Activated CD8-positive, alpha-beta memory T cell treated with anti-CD3 and anti-CD28 coated beads, Interleukin-2, amount 50 U/mL, for 48 hours (primary cell): ENCODE measurements at regions not wholly inside any gene's neighbourhood (a gene's known extent, or its start where the extent isn't known, plus 50 kb on each side); places are given as distances from the start of the nearest gene placed in this dataset.
"Not testable (repeated sequence)": the region's sequence is repeated elsewhere in the genome, so short reads cannot be mapped to it uniquely, and the experiment has no call there.

Source experiments
- DNase-seq: peaks from one replicate; pipeline ENCODE4 v3.0.0-alpha.2; 2020

DNA sequence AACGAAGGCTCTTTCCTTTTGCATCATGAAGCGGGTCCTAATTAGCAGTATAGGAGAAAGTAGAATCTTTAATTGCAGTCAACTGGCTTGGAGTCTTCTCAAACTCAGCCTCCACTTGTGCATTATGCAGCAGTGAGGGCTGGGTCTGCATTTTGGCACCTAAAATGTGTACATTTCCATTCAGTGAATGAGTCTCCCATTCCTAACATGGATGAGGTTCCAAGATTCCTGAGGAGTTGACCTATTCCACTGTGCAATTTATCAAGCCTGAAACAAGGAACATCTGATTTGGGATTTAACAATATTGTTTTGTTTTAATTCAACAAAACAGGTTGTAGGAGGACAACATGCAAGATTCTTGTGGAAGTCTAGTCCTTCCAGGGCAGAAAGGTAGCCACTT is 171.8 kb upstream of the S1PR3 start:
- no peak for DNase-seq

DNA sequence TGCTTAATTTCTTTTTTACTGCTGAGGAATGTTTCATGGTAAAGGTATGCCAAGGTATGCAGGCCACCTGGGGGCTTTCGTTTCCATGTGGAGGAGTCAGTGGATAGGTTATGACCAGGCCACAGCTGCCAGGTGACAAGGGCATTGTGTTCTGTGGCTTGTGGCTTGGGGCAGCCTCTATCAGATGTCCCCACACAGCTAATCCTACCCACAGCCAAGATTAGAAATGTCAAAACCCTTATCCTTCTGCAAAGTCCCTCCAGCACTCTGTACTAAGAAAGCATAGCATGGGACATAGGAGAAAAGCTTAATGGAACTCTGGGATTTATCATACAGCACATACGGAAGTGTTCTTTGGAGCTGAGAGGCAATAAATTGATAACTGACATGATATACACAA is 171.2 kb upstream of the S1PR3 start:
- DNase-seq = no peak

DNA sequence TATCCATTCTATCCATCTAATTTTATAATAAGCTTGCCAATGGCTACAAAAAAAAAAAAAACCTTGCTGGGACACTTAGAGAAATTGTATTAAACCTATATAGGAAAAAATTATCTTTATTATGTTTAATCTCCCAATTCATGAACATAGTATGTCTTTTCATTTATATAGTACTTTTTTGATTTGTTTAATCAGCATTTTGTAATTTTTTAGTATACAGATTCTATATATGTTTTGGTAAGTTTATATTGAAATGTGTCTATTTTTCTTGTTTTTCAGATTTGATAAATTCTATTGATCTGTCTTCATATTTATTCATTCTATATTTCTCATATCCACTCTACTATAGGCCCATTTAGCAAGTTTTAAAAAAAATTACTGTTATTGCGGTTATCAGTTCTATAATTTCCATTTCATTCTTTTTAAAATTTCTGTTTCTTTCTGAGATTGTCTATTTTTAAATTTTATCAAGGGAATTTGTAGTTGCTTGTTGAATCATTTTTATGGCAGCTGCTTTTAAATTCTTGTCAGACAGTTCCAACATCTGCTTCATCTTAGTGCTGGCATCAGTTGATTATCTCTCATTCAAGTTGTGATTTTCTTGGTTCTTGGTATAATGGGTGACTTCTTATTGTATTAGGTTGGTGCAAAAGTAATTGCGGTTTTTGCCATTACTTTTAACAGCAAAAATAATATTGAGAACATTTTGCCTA is 170.1 kb upstream of the S1PR3 start:
- DNase-seq = no peak

GRCh38 chr9:88821746-88822106 is 169.5 kb upstream of the S1PR3 start:
- no peak for DNase-seq

DNA sequence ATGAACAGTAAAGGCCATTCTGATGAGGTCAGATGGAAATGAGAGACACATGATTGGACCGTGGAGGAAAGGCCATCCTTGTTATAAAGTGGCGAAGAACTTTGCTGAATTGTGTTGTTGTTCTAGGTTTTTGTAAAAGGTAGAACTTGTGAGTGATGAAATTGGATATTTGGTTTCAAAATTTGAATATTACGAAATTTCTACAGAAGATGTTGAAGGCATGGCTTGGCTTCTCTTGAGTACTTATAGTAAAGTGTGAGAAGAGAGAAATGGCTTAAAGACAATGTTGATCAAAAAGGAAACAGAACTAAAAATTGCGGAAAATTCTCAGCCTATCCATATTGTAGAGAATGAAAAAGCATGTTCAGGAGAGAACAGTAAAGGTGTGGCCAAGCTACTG is 166.6 kb upstream of the S1PR3 start:
- DNase-seq = no peak

DNA sequence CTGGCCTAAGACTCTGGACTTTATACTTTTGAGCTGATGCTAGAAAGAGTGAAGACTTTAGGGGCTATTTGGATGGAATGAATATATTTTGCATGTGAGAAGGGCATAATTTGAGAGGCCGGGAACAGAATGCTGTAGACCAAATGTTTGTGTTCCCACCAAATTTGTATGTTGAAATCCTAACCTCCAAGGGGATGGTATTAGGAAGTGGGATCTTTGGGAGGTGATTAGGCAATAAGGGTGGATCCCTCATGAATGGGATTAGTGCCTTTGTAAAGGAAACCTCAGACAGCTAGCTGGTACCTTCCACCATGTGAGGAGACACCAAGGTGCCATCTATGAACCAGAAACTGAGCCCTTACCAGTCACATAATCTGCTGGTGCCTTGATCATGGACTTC is 165.1 kb upstream of the S1PR3 start:
- no peak for DNase-seq

- no peak for DNase-seq
These were observed 164.5 kb upstream of the S1PR3 start for GRCh38 chr9:88826771-88827181.

DNA sequence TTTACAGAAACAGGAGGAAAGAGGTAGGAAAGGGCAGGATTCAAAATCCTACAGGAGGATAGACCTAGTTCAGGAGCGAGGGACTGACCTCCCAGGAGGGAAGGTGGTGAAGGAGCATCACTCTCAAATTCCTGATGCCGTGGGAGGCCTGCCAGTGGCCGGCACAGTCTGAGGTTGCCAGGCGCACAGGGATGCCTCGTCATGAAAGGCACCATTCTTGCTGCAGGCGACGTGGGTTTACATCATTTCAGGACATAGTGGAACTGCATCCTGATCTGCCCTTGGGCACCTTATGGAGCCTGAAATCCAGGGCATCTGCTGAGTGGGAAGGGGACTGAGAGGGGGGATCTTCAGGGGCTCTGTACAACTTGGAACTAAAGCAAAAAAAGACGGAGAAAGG is 163.2 kb upstream of the S1PR3 start:
- DNase-seq = no peak

GRCh38 chr9:88828492-88828974 is 162.7 kb upstream of the S1PR3 start:
- DNase-seq = no peak

DNA sequence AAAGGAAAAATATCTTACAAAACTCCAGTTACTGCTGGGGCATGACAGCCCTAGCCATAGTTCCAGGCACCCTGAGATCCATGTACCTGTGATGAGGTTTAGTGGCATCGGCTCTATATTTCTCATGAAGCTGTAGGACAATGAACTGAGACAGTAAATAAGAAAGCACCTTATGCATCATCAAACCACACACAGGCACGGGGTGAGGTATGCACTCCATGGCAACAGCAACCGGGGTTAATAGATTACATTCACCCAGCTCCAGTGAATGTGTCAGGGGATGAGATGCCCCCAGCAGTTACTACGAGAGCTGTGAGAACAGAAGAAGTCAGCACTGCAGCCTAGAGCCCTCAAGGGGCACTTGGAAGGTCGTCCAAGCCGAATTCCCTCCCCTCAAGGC is 162.0 kb upstream of the S1PR3 start:
- no peak for DNase-seq

DNA sequence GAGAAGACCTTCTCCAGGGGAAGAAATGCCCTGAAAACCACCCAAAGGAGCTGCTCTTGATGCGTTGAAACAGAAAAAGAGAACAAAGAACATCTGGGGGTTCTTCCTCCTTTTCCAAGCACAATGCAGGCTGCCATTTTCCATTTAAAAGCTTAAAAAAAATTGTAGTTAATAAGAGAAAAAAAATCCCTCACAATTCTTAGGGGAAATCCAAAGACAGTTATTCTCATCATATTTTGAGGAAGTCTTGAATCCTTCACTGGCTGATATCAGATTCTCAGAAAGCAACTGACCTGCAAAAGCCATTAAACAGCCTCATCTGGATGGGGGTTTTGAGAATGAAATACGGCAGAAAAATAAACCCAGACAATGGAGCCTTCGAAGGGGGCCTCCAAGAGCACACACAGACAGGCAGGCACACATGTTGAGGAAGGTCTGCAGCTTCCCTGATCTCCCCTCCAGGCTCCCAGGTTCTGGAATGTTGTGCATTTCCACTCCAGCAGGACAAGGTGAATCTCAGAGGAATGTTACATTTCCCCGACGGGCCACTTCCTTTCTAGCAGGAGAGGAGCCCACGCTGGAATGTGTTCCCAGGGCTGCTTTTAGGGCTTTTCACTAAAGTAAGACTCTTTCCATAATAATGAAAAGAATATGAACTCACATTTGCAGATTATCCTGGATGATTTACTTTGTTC is 159.4 kb upstream of the S1PR3 start:
- no peak for DNase-seq

DNA sequence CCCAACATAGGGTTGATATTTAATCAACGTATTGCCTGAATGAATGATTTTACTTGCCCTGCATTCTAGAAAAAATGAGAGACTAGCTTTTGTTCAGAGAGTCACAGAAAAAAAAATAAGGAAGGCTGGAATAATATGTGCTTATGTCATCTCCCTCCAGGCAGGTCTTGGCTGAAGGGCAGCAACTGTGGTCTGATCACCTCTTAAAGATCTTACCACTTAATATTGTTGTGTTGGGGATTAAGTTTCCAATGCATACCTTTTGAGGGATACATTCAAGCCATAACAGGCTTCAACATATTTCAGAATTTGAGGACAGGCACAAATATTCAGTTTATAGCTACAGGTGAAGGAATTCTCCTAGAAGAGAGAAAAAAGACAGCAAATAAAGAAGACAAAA is 157.3 kb upstream of the S1PR3 start:
- no peak for DNase-seq

GRCh38 chr9:88835038-88835466 is 156.2 kb upstream of the S1PR3 start:
- no peak for DNase-seq

DNA sequence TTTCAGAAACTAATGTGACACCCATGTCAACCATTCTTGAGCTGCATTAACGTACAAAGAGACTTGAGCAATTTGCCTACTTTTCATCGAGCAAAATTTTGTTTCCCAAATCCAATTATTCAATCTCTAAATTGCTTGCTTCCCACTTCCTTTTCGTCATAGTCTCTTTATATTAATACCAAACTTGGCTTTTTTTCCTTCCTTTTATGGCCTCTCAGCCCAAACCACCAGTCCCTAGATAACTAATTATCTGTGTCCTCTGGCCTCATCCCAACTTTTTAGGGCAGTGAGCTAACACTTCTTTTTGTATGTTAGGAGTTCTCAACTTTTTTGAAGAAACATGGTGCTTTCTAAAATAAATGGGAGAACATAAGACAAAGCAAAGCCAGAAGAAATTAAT is 155.5 kb upstream of the S1PR3 start:
- no peak for DNase-seq

DNA sequence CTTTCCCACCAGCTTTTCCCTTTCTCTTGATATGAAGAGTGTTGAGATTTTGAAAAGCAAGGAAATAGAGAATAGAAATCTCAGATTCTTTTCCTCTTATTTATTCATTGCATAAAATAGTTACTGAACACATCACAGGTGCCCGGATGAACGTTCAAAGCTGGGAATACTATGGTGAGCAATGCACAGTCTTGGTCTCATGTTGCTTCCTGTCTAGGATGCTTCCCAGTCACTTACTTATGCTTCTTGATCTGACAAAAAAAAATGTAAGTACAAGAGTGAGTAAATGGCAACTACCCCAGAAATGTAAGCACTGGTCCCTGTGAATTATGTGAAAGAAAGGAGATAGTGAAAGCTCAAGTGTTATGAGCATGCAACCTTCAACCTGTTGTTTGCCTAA is 153.5 kb upstream of the S1PR3 start:
- no peak for DNase-seq

- DNase-seq = not testable (repeated sequence)
These were observed 141.4 kb upstream of the S1PR3 start for GRCh38 chr9:88849878-88850277.

- no peak for DNase-seq
These were observed 138.5 kb upstream of the S1PR3 start for GRCh38 chr9:88852794-88853193.

DNA sequence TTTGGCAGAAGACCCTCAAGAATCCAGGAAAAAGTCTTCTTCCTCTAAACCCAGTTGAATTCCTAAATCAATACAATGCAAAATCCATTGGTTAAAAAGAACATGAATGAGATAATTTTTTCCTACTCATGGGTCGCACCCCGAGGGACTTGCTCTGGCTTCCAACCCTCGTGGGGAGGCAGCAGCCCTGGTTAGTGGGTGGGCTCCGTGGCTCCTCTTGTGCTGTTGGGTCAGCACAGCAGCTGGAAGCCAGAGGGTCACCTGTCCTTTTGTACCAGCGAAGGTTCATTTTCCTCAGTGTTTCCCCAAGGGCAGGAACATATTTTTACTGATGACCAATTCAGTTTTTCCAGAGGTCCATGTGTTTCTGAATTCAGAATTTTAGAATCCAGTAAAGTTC is 120.6 kb upstream of the S1PR3 start:
- no peak for DNase-seq

DNA sequence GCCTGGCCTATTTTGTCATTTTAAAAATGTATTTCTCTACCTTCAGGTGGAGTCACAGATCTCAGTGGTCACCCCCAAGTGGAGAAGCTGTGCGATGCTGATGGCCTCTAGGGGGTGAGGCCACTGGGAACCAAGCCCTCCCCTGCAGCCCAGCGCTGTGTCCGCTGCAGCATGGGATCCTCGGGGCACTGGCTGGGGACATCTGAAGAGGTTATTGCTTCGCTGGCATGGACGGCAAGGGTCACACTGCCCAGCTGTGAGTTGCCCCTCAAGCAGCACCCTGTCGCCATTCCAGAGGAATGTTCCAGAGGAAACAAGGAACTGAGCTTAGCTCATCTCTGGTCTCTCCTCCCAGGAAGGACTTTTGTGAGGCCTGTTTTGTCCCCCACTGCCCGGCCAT is 119.6 kb upstream of the S1PR3 start:
- DNase-seq = no peak

GRCh38 chr9:88872192-88872946 is 118.9 kb upstream of the S1PR3 start:
- DNase-seq = no peak

DNA sequence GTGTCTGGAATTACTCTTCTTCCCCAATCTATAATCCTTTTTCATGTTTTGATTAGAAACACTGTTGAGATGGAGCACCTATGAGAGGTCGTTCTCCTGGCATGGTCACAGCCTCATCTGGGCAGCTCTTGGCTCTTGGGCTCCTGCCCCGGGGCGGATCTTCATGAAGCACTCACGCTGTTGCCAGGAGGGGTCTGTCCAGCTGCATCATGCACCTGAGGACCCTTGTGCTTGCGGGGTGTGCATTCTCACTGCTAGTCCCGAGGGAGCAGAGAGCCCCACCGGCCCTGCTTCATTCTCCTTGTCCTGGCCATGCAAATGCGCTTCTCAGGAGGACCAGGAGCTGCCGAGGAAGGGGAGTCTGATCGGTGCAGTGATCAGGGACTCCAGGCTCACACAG is 117.6 kb upstream of the S1PR3 start:
- no peak for DNase-seq

- DNase-seq = no peak
These were observed 116.9 kb upstream of the S1PR3 start for GRCh38 chr9:88874391-88874790.

DNA sequence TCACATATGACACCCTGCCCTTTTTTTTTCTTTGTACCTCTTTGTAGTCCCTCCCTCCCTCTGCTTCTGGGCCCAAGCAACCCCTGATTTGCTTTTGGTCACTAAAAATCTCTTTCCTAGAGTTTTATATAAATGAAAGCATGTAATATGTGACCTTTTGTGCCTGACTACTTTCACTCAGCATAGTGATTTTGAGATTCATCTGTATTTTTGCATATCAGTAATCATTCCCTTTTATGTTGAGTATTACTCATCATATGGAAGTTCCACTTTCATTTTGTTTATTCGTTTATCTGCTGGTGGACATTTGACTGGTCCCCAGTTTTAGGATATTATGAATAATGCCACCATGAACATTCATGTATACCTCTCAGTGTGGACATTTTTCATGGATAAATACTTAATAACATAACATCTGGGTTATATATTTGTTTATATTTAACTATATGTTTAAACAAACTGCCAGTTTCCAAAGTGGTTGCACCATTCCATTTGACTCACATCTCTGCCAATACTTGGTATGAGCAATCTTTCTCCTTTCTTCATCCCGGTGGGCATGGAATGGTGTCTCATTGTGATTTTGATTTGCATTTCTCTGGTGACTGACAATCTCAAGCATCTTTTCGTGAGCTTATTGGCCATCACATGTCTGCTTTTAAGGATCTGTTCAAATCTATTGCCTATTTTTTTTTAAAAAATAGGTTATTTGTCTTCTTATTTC is 115.7 kb upstream of the S1PR3 start:
- no peak for DNase-seq
